SU-DHL-6 (cell line): ENCODE measurements at regions not wholly inside any gene's neighbourhood (a gene's known extent, or its start where the extent isn't known, plus 50 kb on each side); places are given as distances from the start of the nearest gene placed in this dataset.

Source experiments
- EZH2phosphoT487 ChIP-seq: fragments of 200-600 bp; sonication (generic), shearing (Covaris generic); conservative IDR thresholded peaks from 2 replicates; pipeline ENCODE4 v1.6.1; 2018; ENCODE audit warnings: mild to moderate bottlenecking, antibody characterized with exemption, low read length, moderate library complexity, mixed read lengths
- TF ChIP-seq, protein P1 (sequence below): fragments of 200-600 bp; sonication (generic); IDR thresholded peaks from one replicate; pipeline ENCODE4 v1.5.1; 2017; ENCODE audit warnings: antibody characterized with exemption, mild to moderate bottlenecking, low read length, moderate library complexity; ENCODE audit not compliant: insufficient read depth, poor library complexity, severe bottlenecking

DNA sequence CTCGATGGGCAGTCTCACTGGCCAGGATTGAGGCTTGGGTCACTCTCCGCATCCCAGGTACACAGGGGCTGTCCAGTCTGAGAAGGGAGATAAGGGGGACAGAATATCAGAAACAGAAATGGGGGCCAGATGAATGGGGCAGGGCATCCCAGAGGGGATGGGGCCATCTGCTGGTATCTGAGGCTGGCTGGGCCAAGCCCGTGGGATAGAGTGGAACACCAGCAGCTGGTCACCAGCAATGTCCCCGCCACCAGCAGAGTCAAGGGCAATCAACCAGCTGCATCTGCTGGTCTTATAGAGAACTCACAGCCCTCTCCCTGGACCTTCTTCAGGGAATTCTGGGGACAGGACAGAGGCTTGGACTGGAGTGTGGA, 128.8 kb upstream of the HAAO start:
- TF ChIP-seq, protein P1, sequence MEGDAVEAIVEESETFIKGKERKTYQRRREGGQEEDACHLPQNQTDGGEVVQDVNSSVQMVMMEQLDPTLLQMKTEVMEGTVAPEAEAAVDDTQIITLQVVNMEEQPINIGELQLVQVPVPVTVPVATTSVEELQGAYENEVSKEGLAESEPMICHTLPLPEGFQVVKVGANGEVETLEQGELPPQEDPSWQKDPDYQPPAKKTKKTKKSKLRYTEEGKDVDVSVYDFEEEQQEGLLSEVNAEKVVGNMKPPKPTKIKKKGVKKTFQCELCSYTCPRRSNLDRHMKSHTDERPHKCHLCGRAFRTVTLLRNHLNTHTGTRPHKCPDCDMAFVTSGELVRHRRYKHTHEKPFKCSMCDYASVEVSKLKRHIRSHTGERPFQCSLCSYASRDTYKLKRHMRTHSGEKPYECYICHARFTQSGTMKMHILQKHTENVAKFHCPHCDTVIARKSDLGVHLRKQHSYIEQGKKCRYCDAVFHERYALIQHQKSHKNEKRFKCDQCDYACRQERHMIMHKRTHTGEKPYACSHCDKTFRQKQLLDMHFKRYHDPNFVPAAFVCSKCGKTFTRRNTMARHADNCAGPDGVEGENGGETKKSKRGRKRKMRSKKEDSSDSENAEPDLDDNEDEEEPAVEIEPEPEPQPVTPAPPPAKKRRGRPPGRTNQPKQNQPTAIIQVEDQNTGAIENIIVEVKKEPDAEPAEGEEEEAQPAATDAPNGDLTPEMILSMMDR: no peak
- no peak for TF ChIP-seq EZH2phosphoT487
